Mesenchymal stem cell (in vitro differentiated cells and primary cell): ENCODE measurements at regions not wholly inside any gene's neighbourhood (a gene's known extent, or its start where the extent isn't known, plus 50 kb on each side); places are given as distances from the start of the nearest gene placed in this dataset.

Experiments used
- DNase-seq: peaks from one replicate; pipeline ENCODE4 v3.0.0-alpha.2; 2013
- H2AFZ ChIP-seq: one replicate; pipeline ENCODE4 v1.6.1; 2013; ENCODE audit warnings: low read depth, mild to moderate bottlenecking, control low read depth, inconsistent platforms, low read length, moderate library complexity
- H2AK5ac ChIP-seq: 2 replicates; pipeline ENCODE4 v1.6.1; 2013; ENCODE audit warnings: low read length, moderate library complexity, mild to moderate bottlenecking, inconsistent platforms; ENCODE audit not compliant: severe bottlenecking
- H2BK120ac ChIP-seq: one replicate; pipeline ENCODE4 v1.6.1; 2013; ENCODE audit warnings: low read depth, mild to moderate bottlenecking, inconsistent platforms, low read length, moderate library complexity
- H2BK12ac ChIP-seq, 2 experiments: one replicate each; pipeline ENCODE4 v1.6.1; 2013; ENCODE audit warnings: inconsistent platforms in 2 of 2, low read length in 2 of 2, mild to moderate bottlenecking in 2 of 2, moderate library complexity in 2 of 2, control low read depth in 1 of 2
- H2BK15ac ChIP-seq: one replicate; pipeline ENCODE4 v1.6.1; 2013; ENCODE audit warnings: mild to moderate bottlenecking, low read depth, inconsistent platforms; ENCODE audit not compliant: poor library complexity, severe bottlenecking
- H2BK5ac ChIP-seq: 2 replicates; pipeline ENCODE4 v1.6.1; 2013; ENCODE audit warnings: low read depth, mild to moderate bottlenecking, low read length, control low read depth, inconsistent platforms; ENCODE audit not compliant: poor library complexity, severe bottlenecking
- H3K14ac ChIP-seq, 2 experiments: one replicate each; pipeline ENCODE4 v1.6.1; 2013; ENCODE audit warnings: inconsistent platforms in 2 of 2, low read length in 2 of 2, control low read depth in 1 of 2, mild to moderate bottlenecking in 1 of 2, moderate library complexity in 1 of 2
- H3K18ac ChIP-seq, 2 experiments: one replicate each; pipeline ENCODE4 v1.6.1; 2013; ENCODE audit warnings: inconsistent platforms in 2 of 2, low read length in 2 of 2, control low read depth in 1 of 2, low read depth in 1 of 2, mild to moderate bottlenecking in 1 of 2
- H3K23ac ChIP-seq, 2 experiments: one replicate each; pipeline ENCODE4 v1.6.1; 2013; ENCODE audit warnings: inconsistent platforms in 2 of 2, low read length in 2 of 2, mild to moderate bottlenecking in 2 of 2, moderate library complexity in 2 of 2, control low read depth in 1 of 2
- H3K27ac ChIP-seq: 2 replicates; pipeline ENCODE4 v1.5.1; 2013; ENCODE audit warnings: mild to moderate bottlenecking, moderate library complexity, low read length, control low read depth, inconsistent platforms; ENCODE audit not compliant: poor library complexity, severe bottlenecking
- H3K27me3 ChIP-seq, 2 experiments: 2 replicates each; pipeline versions ENCODE4 v1.6.1 to v1.7.0; 2013; ENCODE audit warnings: low read length in 2 of 2, mild to moderate bottlenecking in 2 of 2, moderate library complexity in 2 of 2, control low read depth in 1 of 2, inconsistent platforms in 1 of 2; ENCODE audit not compliant: control insufficient read depth in 1 of 2, insufficient read depth in 1 of 2
- H3K36me3 ChIP-seq, 2 experiments: 2 replicates each; pipeline versions ENCODE4 v1.6.1 to v1.7.0; 2013; ENCODE audit warnings: low read length in 2 of 2, control low read depth in 1 of 2, inconsistent platforms in 1 of 2, low read depth in 1 of 2, mild to moderate bottlenecking in 1 of 2; ENCODE audit not compliant: insufficient read depth in 2 of 2, control insufficient read depth in 1 of 2
- H3K4ac ChIP-seq, 2 experiments: one replicate each; pipeline ENCODE4 v1.6.1; 2013; ENCODE audit warnings: inconsistent platforms in 2 of 2, low read length in 2 of 2, mild to moderate bottlenecking in 2 of 2, moderate library complexity in 2 of 2, control low read depth in 1 of 2, low read depth in 1 of 2
- H3K4me1 ChIP-seq: 2 replicates; pipeline ENCODE4 v1.6.1; 2013; ENCODE audit warnings: low read depth, low read length, control low read depth; ENCODE audit not compliant: control insufficient read depth, insufficient read depth
- H3K4me2 ChIP-seq: 2 replicates; pipeline ENCODE4 v1.6.1; 2013; ENCODE audit warnings: low read length, mild to moderate bottlenecking, inconsistent platforms; ENCODE audit not compliant: poor library complexity, severe bottlenecking
- H3K4me3 ChIP-seq, 2 experiments: 2 replicates each; pipeline versions ENCODE4 v1.5.1 to v1.7.0; 2013; ENCODE audit warnings: low read length in 2 of 2, mild to moderate bottlenecking in 2 of 2, control low read depth in 1 of 2, low read depth in 1 of 2; ENCODE audit not compliant: insufficient read depth in 1 of 2
- H3K79me1 ChIP-seq: replicated peaks from 2 replicates; pipeline ENCODE4 v1.6.1; 2013; ENCODE audit warnings: mild to moderate bottlenecking, control low read depth, low read length, inconsistent platforms; ENCODE audit not compliant: poor library complexity, severe bottlenecking
- H3K9ac ChIP-seq: 2 replicates; pipeline ENCODE4 v1.7.0; 2013; ENCODE audit warnings: mild to moderate bottlenecking, low read length, moderate library complexity
- H3K9me3 ChIP-seq: 2 replicates; pipeline ENCODE4 v1.7.0; 2013; ENCODE audit warnings: mild to moderate bottlenecking, low read length; ENCODE audit not compliant: control insufficient read depth
- H4K8ac ChIP-seq: one replicate; pipeline ENCODE4 v1.6.1; 2013; ENCODE audit warnings: inconsistent platforms, mild to moderate bottlenecking, low read length, moderate library complexity
- H4K91ac ChIP-seq: one replicate; pipeline ENCODE4 v1.6.1; 2013; ENCODE audit warnings: mild to moderate bottlenecking, low read length, inconsistent platforms
- WGBS: methylation state at CpG from one replicate; pipeline ENCODE4 v1.1.7; 2013; ENCODE audit warnings: mixed read lengths; 5-methylcytosine and 5-hydroxymethylcytosine counted together

GRCh38 chr2:82428251-82428650 is 2030.8 kb downstream of the SUCLG1 start:
- H3K23ac ChIP-seq = no peak overlapping the region
- no peak overlapping the region for H3K27ac ChIP-seq
- H3K9me3 ChIP-seq = no peaks in the 10 kb centered on the region
- no peak overlapping the region for H2AFZ ChIP-seq
- WGBS = 87% methylated on average over 2 of the region's 2 CpGs
- no peaks in the 10 kb centered on the region for H3K36me3 ChIP-seq
- H3K14ac ChIP-seq = no peak overlapping the region
- H3K4me2 ChIP-seq = no peak overlapping the region
- no peak overlapping the region for H3K4ac ChIP-seq
- no peak overlapping the region for H3K18ac ChIP-seq
- H2BK120ac ChIP-seq = no peak overlapping the region
- H2BK12ac ChIP-seq = no peak overlapping the region
- no peak overlapping the region for H2BK5ac ChIP-seq
- H3K79me1 ChIP-seq = no peaks in the 10 kb centered on the region
- H3K4me1 ChIP-seq = no peaks in the 10 kb centered on the region
- no peaks in the 10 kb centered on the region for H3K27me3 ChIP-seq
- H4K91ac ChIP-seq = no peak overlapping the region
- no peak overlapping the region for H2AK5ac ChIP-seq
- no peak overlapping the region for H3K4me3 ChIP-seq
- no peak overlapping the region for H2BK15ac ChIP-seq
- no peak overlapping the region for H3K9ac ChIP-seq
- no peak overlapping the region for H4K8ac ChIP-seq
- DNase-seq = no peak

- H3K27ac ChIP-seq = no peak overlapping the region
- H3K79me1 ChIP-seq = no peaks in the 10 kb centered on the region
- no peak overlapping the region for H4K8ac ChIP-seq
- no peaks in the 10 kb centered on the region for H3K36me3 ChIP-seq
- H2AK5ac ChIP-seq = no peak overlapping the region
- H2AFZ ChIP-seq = no peak overlapping the region
- H3K4ac ChIP-seq = no peak overlapping the region
- H2BK5ac ChIP-seq = no peak overlapping the region
- no peak overlapping the region for H4K91ac ChIP-seq
- no CpG with 5 or more reads among the region's 3 CpGs for WGBS
- H2BK12ac ChIP-seq = no peak overlapping the region
- H3K9ac ChIP-seq = no peak overlapping the region
- no peak overlapping the region for H3K4me2 ChIP-seq
- no peaks in the 10 kb centered on the region for H3K27me3 ChIP-seq
- H3K4me3 ChIP-seq = no peak overlapping the region
- no peak overlapping the region for H2BK120ac ChIP-seq
- H2BK15ac ChIP-seq = no peak overlapping the region
- no peaks in the 10 kb centered on the region for H3K9me3 ChIP-seq
- DNase-seq = no peak
- no peak overlapping the region for H3K23ac ChIP-seq
- no peak overlapping the region for H3K18ac ChIP-seq
- no peaks in the 10 kb centered on the region for H3K4me1 ChIP-seq
- H3K14ac ChIP-seq = no peak overlapping the region
Measured at GRCh38 chr2:82412021-82412420, 2047.1 kb downstream of the SUCLG1 start.

- H3K27ac ChIP-seq = no peak overlapping the region
- H3K36me3 ChIP-seq = no peaks in the 10 kb centered on the region
- H4K8ac ChIP-seq = no peak overlapping the region
- no peak overlapping the region for H2BK120ac ChIP-seq
- H3K18ac ChIP-seq = no peak overlapping the region
- H3K9me3 ChIP-seq = no peaks in the 10 kb centered on the region
- H3K4me2 ChIP-seq = no peak overlapping the region
- H3K79me1 ChIP-seq = no peaks in the 10 kb centered on the region
- H3K4me1 ChIP-seq = no peaks in the 10 kb centered on the region
- H3K4ac ChIP-seq = no peak overlapping the region
- H2BK12ac ChIP-seq = no peak overlapping the region
- no peak overlapping the region for H2AFZ ChIP-seq
- H3K23ac ChIP-seq = no peak overlapping the region
- WGBS = 84% methylated on average over 2 of the region's 3 CpGs
- no peaks in the 10 kb centered on the region for H3K27me3 ChIP-seq
- H4K91ac ChIP-seq = no peak overlapping the region
- no peak overlapping the region for H3K4me3 ChIP-seq
- H2AK5ac ChIP-seq = no peak overlapping the region
- H2BK5ac ChIP-seq = no peak overlapping the region
- no peak for DNase-seq
- H2BK15ac ChIP-seq = no peak overlapping the region
- no peak overlapping the region for H3K14ac ChIP-seq
- H3K9ac ChIP-seq = no peak overlapping the region
Measured at GRCh38 chr2:82411071-82411470, 2048.0 kb downstream of the SUCLG1 start.

- H4K8ac ChIP-seq = no peak overlapping the region
- DNase-seq = no peak
- no peak overlapping the region for H3K4me3 ChIP-seq
- no peak overlapping the region for H2BK15ac ChIP-seq
- H3K23ac ChIP-seq = no peak overlapping the region
- H3K36me3 ChIP-seq = no peaks in the 10 kb centered on the region
- H2AK5ac ChIP-seq = no peak overlapping the region
- H3K79me1 ChIP-seq = no peaks in the 10 kb centered on the region
- no peak overlapping the region for H3K18ac ChIP-seq
- no peak overlapping the region for H2BK5ac ChIP-seq
- H3K14ac ChIP-seq = no peak overlapping the region
- no peak overlapping the region for H2AFZ ChIP-seq
- H2BK120ac ChIP-seq = no peak overlapping the region
- WGBS = 82% methylated on average over 9 of the region's 10 CpGs
- no peak overlapping the region for H3K27ac ChIP-seq
- no peak overlapping the region for H4K91ac ChIP-seq
- peaks cover 2% of the 10 kb centered on the region for H3K9me3 ChIP-seq
- H3K4ac ChIP-seq = no peak overlapping the region
- no peaks in the 10 kb centered on the region for H3K27me3 ChIP-seq
- no peak overlapping the region for H2BK12ac ChIP-seq
- no peaks in the 10 kb centered on the region for H3K4me1 ChIP-seq
- no peak overlapping the region for H3K4me2 ChIP-seq
- no peak overlapping the region for H3K9ac ChIP-seq
Measured at GRCh38 chr2:82395531-82395930, 2063.5 kb downstream of the SUCLG1 start.
